ENCODE measurements at regions not wholly inside any gene's neighbourhood (a gene's known extent, or its start where the extent isn't known, plus 50 kb on each side); places are given as distances from the start of the nearest gene placed in this dataset.
"Not testable (repeated sequence)": the region's sequence is repeated elsewhere in the genome, so short reads cannot be mapped to it uniquely, and the experiment has no call there.

DNA sequence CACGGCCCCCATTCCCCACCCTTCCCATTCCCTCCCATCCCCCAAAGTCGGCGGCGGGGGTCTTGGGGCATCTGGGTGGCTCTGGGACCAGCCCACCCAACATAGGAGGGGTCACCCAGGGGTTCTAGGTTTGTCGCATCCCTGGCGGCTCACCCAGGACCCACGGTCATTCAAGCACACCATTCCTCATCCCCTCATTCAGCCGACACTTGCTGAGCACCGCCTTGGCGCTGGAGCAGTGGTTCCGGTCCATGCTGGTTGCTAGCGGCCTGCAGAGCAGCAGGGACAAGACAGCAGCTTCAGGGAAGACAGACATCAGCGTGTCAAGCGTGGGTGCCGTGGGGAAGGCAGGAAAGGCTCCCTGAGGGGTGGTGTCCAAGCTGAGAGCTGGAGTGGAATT lies 50.5 kb upstream of the OTOS start:
- Histone ChIP-seq H3K27ac (ENCODE audit: low read length) (no peak overlapping the region), H3K36me3 (ENCODE audit: control insufficient read depth, insufficient read depth, low read length) (no peaks in the 10 kb centered on the region), H3K4me1 (ENCODE audit: control insufficient read depth, insufficient read depth, low read length) (no peaks in the 10 kb centered on the region; the same call in 1 of the 2 replicates), H3K27me3 (ENCODE audit: control insufficient read depth, insufficient read depth, low read length) (no peaks in the 10 kb centered on the region), H3K9me3 (ENCODE audit: control insufficient read depth, insufficient read depth, low read length) (no peaks in the 10 kb centered on the region), H3K4me3 (ENCODE audit: low read length) (no peak overlapping the region)
- no CpG with 5 or more reads among the region's 15 CpGs for WGBS (ENCODE audit: insufficient coverage, insufficient read length)
- DNase-seq (ENCODE audit: low read depth, low spot score) = no peak

DNA sequence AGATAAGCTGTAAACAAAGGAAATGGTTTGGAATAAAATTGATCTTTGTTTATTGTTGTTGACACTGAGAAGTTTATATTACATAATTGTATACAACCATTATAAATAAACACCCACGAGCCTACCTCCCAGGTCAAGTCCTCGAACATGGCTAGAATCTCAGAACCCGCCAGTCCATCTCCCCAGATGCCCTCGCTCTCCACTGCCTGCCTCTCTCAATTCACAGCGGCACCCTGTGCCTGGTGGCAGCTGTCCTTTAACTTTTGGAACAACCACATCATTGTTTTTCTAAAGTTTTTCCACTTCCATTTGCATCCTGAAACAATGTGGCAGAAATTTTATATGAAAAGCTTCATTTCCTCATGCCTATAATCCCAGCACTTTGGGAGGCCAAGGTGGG lies 52.2 kb upstream of the OTOS start:
- Histone ChIP-seq H3K27me3 (ENCODE audit: control insufficient read depth, insufficient read depth, low read length) (no peaks in the 10 kb centered on the region), H3K27ac (ENCODE audit: low read length) (no peak overlapping the region), H3K4me1 (ENCODE audit: control insufficient read depth, insufficient read depth, low read length) (no peaks in the 10 kb centered on the region; the same call in 1 of the 2 replicates), H3K9me3 (ENCODE audit: control insufficient read depth, insufficient read depth, low read length) (no peaks in the 10 kb centered on the region), H3K36me3 (ENCODE audit: control insufficient read depth, insufficient read depth, low read length) (no peaks in the 10 kb centered on the region), H3K4me3 (ENCODE audit: low read length) (no peak overlapping the region)
- WGBS (ENCODE audit: insufficient coverage, insufficient read length) = no CpG with 5 or more reads among the region's 5 CpGs
- DNase-seq (ENCODE audit: low read depth, low spot score) = no peak

DNA sequence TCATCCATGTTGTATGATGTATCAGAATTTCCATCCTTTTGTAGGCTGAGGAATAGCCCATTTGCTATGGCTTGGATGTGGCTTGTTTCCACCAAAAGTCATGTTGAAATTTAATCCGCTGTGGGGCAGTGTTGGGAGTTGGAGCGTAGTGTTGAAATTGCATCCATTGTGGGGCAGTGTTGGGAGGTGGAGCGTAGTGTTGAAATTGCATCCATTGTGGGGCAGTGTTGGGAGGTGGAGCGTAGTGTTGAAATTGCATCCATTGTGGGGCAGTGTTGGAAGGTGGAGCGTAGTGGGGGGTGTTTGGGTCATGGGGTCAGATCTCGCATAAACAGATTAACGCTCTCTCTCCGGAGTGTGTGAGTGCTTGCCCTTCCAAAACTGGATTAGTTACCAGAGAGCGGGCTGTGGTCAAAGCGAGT lies 53.9 kb upstream of the OTOS start:
- DNase-seq (ENCODE audit: low read depth, low spot score); H3K27me3 ChIP-seq (ENCODE audit: control insufficient read depth, insufficient read depth, low read length); H3K27ac ChIP-seq (ENCODE audit: low read length); H3K4me1 ChIP-seq (ENCODE audit: control insufficient read depth, insufficient read depth, low read length); H3K36me3 ChIP-seq (ENCODE audit: control insufficient read depth, insufficient read depth, low read length); H3K9me3 ChIP-seq (ENCODE audit: control insufficient read depth, insufficient read depth, low read length); H3K4me3 ChIP-seq (ENCODE audit: low read length): not testable (repeated sequence)
- WGBS (ENCODE audit: insufficient coverage, insufficient read length) = no CpG with 5 or more reads among the region's 10 CpGs

DNA sequence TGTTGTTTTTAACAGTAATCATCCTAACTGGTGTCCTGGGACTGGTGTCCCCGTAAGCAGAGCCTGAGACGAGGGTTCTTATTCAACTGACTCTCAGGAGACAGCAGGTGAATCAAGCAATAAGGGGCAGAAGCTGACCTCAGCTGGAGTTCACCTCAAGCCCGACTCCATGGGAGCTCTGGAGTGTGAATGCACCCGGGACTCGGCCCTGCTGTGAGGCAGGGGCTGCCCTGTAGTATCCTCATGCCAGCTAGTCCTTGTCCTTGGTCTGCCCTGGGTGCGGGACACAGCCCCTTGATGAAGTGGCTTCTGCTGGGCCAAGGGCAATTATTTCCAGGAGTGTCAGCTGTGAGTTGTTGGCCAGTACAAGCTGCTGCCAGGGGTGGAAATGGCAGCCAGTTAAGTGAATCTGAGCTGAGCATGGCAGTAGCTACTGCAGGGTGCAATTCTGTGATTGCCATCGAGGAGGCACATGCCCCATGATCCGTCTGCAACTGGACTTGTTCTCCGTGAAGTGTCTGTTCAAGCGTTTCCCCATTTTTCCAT lies 54.9 kb upstream of the OTOS start:
- H3K9me3 ChIP-seq (ENCODE audit: control insufficient read depth, insufficient read depth, low read length) = no peaks in the 10 kb centered on the region
- H3K36me3 ChIP-seq (ENCODE audit: control insufficient read depth, insufficient read depth, low read length) = no peaks in the 10 kb centered on the region
- H3K27me3 ChIP-seq (ENCODE audit: control insufficient read depth, insufficient read depth, low read length) = no peaks in the 10 kb centered on the region
- no peaks in the 10 kb centered on the region for H3K4me1 ChIP-seq (ENCODE audit: control insufficient read depth, insufficient read depth, low read length)
- H3K27ac ChIP-seq (ENCODE audit: low read length) = no peak overlapping the region
- no CpG with 5 or more reads among the region's 10 CpGs for WGBS (ENCODE audit: insufficient coverage, insufficient read length)
- no peak for DNase-seq (ENCODE audit: low read depth, low spot score)
- H3K4me3 ChIP-seq (ENCODE audit: low read length) = no peak overlapping the region

DNA sequence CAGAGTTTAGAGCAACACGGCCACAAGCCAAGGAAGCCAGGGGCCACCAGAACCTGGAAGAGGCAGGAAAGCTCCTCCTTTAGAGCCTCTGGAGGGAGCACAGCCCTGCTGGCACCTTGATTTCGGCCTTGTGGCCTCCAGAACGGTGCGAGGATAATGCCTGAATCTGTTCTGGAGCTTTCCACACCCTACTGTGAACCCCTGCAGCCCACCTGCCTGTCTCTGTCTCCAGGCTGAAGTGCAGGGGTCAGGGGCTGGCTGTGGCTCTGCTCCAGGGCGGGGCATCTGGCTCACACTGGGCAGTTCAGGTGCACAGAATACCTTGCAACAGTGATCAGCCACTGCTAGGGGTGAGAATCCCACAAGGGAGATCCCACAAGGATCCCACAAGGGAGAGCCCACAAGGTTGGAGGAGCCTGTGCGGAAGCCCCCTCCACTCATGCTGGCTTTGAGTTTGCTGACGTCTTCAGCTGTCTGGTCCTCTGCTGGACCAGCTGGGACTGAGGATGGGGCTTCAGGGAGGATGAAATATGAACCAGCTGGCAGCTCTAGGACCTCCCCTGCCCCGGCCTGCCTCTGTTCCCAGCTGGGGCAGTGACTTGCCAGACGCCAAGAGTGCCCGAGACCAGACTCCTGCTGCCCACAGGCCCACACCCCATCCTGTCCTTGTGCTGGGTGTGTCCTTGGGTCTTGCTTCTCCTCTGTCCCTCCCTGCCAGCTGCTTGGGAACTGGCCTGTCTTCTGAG lies 56.4 kb upstream of the OTOS start:
- H3K27me3 ChIP-seq (ENCODE audit: control insufficient read depth, insufficient read depth, low read length) = no peaks in the 10 kb centered on the region
- H3K36me3 ChIP-seq (ENCODE audit: control insufficient read depth, insufficient read depth, low read length) = no peaks in the 10 kb centered on the region
- no peak for DNase-seq (ENCODE audit: low read depth, low spot score)
- H3K4me1 ChIP-seq (ENCODE audit: control insufficient read depth, insufficient read depth, low read length) = no peaks in the 10 kb centered on the region
- H3K4me3 ChIP-seq (ENCODE audit: low read length) = no peak overlapping the region
- no peaks in the 10 kb centered on the region for H3K9me3 ChIP-seq (ENCODE audit: control insufficient read depth, insufficient read depth, low read length)
- no peak overlapping the region for H3K27ac ChIP-seq (ENCODE audit: low read length)
- no CpG with 5 or more reads among the region's 10 CpGs for WGBS (ENCODE audit: insufficient coverage, insufficient read length)

DNA sequence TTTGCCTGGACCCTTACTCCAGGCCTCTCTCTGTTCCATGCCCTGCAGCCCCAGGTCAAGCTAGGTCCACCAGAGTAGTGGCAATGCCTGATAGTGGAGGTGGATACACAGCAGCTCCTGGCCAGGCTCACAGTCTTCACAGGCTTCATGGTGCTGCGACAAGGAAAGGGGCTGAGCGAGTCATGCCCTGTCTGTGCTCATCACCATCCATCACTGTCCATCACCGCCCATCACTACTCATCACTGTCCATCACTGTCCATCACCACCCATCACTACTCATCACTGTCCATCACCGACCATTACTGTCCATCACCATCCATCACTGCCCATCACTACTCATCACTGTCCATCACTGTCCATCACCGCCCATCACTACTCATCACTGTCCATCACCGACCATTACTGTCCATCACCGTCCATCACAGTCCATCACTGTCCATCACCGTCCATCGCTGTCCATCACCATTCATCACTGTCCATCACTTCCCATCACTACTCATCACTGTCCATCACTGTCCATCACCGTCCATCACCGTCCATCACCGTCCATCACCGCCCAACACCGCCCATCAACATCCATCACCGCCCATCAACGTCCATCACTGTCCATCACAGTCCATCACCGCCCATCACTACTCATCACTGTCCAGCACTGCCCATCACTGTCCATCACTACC lies 57.1 kb upstream of the OTOS start:
- 100% methylated on average over 6 of the region's 17 CpGs for WGBS (ENCODE audit: insufficient coverage, insufficient read length)
- Histone ChIP-seq H3K4me1 (ENCODE audit: control insufficient read depth, insufficient read depth, low read length) (no peaks in the 10 kb centered on the region), H3K4me3 (ENCODE audit: low read length) (no peak overlapping the region), H3K27ac (ENCODE audit: low read length) (no peak overlapping the region), H3K36me3 (ENCODE audit: control insufficient read depth, insufficient read depth, low read length) (no peaks in the 10 kb centered on the region), H3K9me3 (ENCODE audit: control insufficient read depth, insufficient read depth, low read length) (no peaks in the 10 kb centered on the region), H3K27me3 (ENCODE audit: control insufficient read depth, insufficient read depth, low read length) (no peaks in the 10 kb centered on the region)
- DNase-seq (ENCODE audit: low read depth, low spot score) = no peak

DNA sequence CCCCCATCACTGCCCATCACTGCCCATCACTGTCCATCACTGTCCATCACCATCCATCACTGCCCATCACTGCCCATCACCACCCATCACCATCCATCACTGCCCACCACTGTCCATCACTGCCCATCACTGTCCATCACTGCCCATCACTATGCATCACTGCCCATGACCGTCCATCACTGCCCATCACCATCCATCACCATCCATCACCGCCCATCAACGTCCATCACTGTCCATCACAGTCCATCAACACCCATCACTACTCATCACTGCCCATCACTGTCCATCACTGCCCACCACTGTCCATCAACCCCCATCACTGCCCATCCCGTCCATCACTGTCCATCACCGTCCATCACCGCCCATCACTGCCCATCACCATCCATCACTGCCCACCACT lies 57.8 kb upstream of the OTOS start:
- no peaks in the 10 kb centered on the region for H3K36me3 ChIP-seq (ENCODE audit: control insufficient read depth, insufficient read depth, low read length)

DNA sequence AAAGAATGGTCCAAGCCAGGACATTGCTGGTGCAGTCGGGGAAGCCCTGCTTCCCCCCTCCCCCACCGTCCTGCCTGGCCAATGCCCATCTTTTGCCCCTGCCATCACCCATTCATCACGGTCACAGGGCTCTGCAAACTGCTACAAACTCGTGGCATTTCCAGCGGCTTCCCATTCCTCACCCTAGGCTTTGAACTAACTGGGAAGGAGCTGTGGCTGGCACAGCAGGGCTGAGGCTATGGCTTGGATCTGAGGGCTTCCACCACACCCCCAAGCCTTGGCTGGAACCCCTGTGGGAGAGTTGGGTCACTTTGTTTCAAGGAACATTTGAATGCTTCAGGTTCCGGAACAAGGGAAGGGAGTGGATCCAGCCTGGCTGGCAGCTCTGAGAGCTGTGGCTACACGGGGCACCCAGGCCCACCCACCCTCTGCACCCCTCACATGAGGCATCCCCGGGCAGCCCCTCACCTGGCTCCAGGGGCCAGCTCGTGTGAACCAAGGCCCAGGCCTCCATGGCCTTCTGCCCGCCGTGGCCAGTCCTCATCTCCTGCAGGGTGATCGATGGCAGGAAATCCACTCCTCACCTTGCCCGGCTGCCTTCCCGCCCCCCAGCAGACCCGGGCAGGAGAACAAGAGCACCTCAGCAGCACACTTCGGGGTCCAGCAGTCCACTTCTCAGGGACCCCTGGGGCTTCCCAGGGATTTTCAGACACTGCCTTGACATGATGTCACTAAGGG lies 58.8 kb upstream of the OTOS start:
- H3K27me3 ChIP-seq (ENCODE audit: control insufficient read depth, insufficient read depth, low read length) = no peaks in the 10 kb centered on the region
- WGBS (ENCODE audit: insufficient coverage, insufficient read length) = no CpG with 5 or more reads among the region's 16 CpGs

More for the DNA sequence above, 57.8 kb upstream of the OTOS start:
- Histone ChIP-seq H3K4me3 (ENCODE audit: low read length) (no peak overlapping the region), H3K27ac (ENCODE audit: low read length) (no peak overlapping the region), H3K27me3 (ENCODE audit: control insufficient read depth, insufficient read depth, low read length) (no peaks in the 10 kb centered on the region), H3K9me3 (ENCODE audit: control insufficient read depth, insufficient read depth, low read length) (no peaks in the 10 kb centered on the region), H3K4me1 (ENCODE audit: control insufficient read depth, insufficient read depth, low read length) (no peaks in the 10 kb centered on the region; the same call in 1 of the 2 replicates)
- no peak for DNase-seq (ENCODE audit: low read depth, low spot score)
- 100% methylated on average over 1 of the region's 6 CpGs for WGBS (ENCODE audit: insufficient coverage, insufficient read length)

DNA sequence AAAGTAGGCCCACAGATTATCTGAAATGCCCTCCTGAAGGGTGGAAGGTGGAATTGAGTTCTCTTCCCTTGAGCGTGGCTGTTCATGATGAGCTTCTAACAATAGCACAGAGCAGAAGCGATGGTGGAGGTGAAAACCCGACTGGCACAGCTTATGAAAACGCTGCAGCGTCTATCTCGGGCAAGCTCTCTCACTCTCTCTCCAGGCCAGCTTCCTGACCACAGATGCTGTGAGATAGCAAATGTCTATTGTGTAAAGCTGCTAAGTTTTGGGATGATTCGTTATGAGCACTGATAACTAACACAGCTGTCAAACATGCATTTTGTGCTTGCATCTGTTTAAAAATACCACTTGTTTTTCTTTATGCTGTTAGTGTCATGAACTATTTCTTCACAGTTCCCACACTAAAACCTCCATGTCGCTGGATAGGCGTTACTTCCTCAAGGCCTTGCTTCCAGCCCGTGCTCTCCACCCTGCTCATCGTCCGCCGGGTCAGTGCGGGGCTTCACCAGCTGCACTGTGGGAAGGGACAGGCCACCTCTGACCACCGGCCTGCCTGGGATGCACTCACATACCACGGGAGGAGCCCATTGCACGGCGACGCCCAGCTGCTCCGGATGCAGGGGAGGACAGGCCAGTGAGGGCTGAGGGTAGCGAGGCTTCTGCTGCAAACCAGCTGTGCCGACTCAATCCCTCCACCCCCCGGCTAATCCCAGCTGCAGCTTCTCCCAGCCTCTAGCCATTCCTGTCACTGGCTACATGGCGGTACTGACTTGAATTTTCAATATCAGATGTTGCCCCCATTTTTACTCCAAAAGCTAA lies 60.0 kb upstream of the OTOS start:
- no peaks in the 10 kb centered on the region for H3K27me3 ChIP-seq (ENCODE audit: control insufficient read depth, insufficient read depth, low read length)
- no peak for DNase-seq (ENCODE audit: low read depth, low spot score)

More for the DNA sequence above, 58.8 kb upstream of the OTOS start:
- Histone ChIP-seq H3K27ac (ENCODE audit: low read length) (no peak overlapping the region), H3K36me3 (ENCODE audit: control insufficient read depth, insufficient read depth, low read length) (no peaks in the 10 kb centered on the region), H3K9me3 (ENCODE audit: control insufficient read depth, insufficient read depth, low read length) (no peaks in the 10 kb centered on the region), H3K4me3 (ENCODE audit: low read length) (no peak overlapping the region; the same call in 1 of the 2 replicates), H3K4me1 (ENCODE audit: control insufficient read depth, insufficient read depth, low read length) (no peaks in the 10 kb centered on the region; the same call in 1 of the 2 replicates)
- DNase-seq (ENCODE audit: low read depth, low spot score) = no peak

More for the DNA sequence above, 60.0 kb upstream of the OTOS start:
- no peaks in the 10 kb centered on the region for H3K36me3 ChIP-seq (ENCODE audit: control insufficient read depth, insufficient read depth, low read length)
- H3K27ac ChIP-seq (ENCODE audit: low read length) = no peak overlapping the region
- no peak overlapping the region for H3K4me3 ChIP-seq (ENCODE audit: low read length)
- WGBS (ENCODE audit: insufficient coverage, insufficient read length) = no CpG with 5 or more reads among the region's 24 CpGs
- H3K4me1 ChIP-seq (ENCODE audit: control insufficient read depth, insufficient read depth, low read length) = peaks cover 5% of the 10 kb centered on the region; the same call in 1 of the 2 replicates
- H3K9me3 ChIP-seq (ENCODE audit: control insufficient read depth, insufficient read depth, low read length) = no peaks in the 10 kb centered on the region

Measured in iPS DF 6.9 (cell line).